ENCODE measurements at regions not wholly inside any gene's neighbourhood (a gene's known extent, or its start where the extent isn't known, plus 50 kb on each side); places are given as distances from the start of the nearest gene placed in this dataset.

GRCh38 chr11:112663947-112664634 is 297.1 kb upstream of the NCAM1 start:
- TF ChIP-seq RAD21 (IDR thresholded peaks at IDR 0.05; ENCODE audit: low read length), result no peak
- no peak for TF ChIP-seq RFX5 (IDR thresholded peaks at IDR 0.05; ENCODE audit: low read depth, low read length)
- TF ChIP-seq, protein P1, sequence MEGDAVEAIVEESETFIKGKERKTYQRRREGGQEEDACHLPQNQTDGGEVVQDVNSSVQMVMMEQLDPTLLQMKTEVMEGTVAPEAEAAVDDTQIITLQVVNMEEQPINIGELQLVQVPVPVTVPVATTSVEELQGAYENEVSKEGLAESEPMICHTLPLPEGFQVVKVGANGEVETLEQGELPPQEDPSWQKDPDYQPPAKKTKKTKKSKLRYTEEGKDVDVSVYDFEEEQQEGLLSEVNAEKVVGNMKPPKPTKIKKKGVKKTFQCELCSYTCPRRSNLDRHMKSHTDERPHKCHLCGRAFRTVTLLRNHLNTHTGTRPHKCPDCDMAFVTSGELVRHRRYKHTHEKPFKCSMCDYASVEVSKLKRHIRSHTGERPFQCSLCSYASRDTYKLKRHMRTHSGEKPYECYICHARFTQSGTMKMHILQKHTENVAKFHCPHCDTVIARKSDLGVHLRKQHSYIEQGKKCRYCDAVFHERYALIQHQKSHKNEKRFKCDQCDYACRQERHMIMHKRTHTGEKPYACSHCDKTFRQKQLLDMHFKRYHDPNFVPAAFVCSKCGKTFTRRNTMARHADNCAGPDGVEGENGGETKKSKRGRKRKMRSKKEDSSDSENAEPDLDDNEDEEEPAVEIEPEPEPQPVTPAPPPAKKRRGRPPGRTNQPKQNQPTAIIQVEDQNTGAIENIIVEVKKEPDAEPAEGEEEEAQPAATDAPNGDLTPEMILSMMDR (conservative IDR thresholded peaks at IDR 0.05; ENCODE audit: low read depth, low read length), result no peak
